ENCODE measurements at regions not wholly inside any gene's neighbourhood (a gene's known extent, or its start where the extent isn't known, plus 50 kb on each side); places are given as distances from the start of the nearest gene placed in this dataset.

- TF ChIP-seq CTCF (IDR thresholded peaks at IDR 0.05; ENCODE audit: insufficient read depth, low read length) (peak; percentile 6), REST (IDR thresholded peaks at IDR 0.05; ENCODE audit: insufficient replicate concordance, low read depth) (no peak), POLR2AphosphoS5 (IDR thresholded peaks at IDR 0.05; ENCODE audit: low read depth) (no peak), GABPA (IDR thresholded peaks at IDR 0.05; ENCODE audit: low read depth) (no peak), SPI1 (IDR thresholded peaks at IDR 0.05; ENCODE audit: borderline replicate concordance, low read depth) (no peak)
These were observed 262.7 kb upstream of the ALG10B start for GRCh38 chr12:38053655-38054464.

All from HL-60 (cell line).